CD4-positive, alpha-beta T cell treated with Interleukin-10 for 1 hour (primary cell): ENCODE measurements at regions not wholly inside any gene's neighbourhood (a gene's known extent, or its start where the extent isn't known, plus 50 kb on each side); places are given as distances from the start of the nearest gene placed in this dataset.
"Not testable (repeated sequence)": the region's sequence is repeated elsewhere in the genome, so short reads cannot be mapped to it uniquely, and the experiment has no call there.

Experiments used
- DNase-seq: peaks from one replicate; pipeline ENCODE4 v3.0.0-alpha.2; 2020

GRCh38 chr9:30995956-30996738 is 1388.3 kb upstream of the ACO1 start:
- DNase-seq: no peak

- DNase-seq: no peak
Measured at GRCh38 chr9:30996761-30997160, 1387.7 kb upstream of the ACO1 start.

GRCh38 chr9:30997291-30997690 is 1387.2 kb upstream of the ACO1 start:
- DNase-seq: no peak

GRCh38 chr9:31005086-31005665 is 1379.3 kb upstream of the ACO1 start:
- DNase-seq: no peak

GRCh38 chr9:31013371-31013770 is 1371.1 kb upstream of the ACO1 start:
- no peak for DNase-seq

GRCh38 chr9:31023847-31024246 is 1360.6 kb upstream of the ACO1 start:
- DNase-seq: no peak

- no peak for DNase-seq
Measured at GRCh38 chr9:31027678-31028077, 1356.8 kb upstream of the ACO1 start.

- no peak for DNase-seq
Measured at GRCh38 chr9:31028137-31028536, 1356.3 kb upstream of the ACO1 start.

GRCh38 chr9:31030741-31031202 is 1353.7 kb upstream of the ACO1 start:
- no peak for DNase-seq

- no peak for DNase-seq
Measured at GRCh38 chr9:31032206-31032605, 1352.2 kb upstream of the ACO1 start.

GRCh38 chr9:31034311-31034710 is 1350.1 kb upstream of the ACO1 start:
- DNase-seq: no peak

- DNase-seq: no peak
Measured at GRCh38 chr9:31040564-31040963, 1343.9 kb upstream of the ACO1 start.

GRCh38 chr9:31045810-31046209 is 1338.6 kb upstream of the ACO1 start:
- no peak for DNase-seq

- not testable (repeated sequence) for DNase-seq
Measured at GRCh38 chr9:31061592-31061991, 1322.9 kb upstream of the ACO1 start.

- DNase-seq: no peak
Measured at GRCh38 chr9:31065691-31066090, 1318.8 kb upstream of the ACO1 start.

GRCh38 chr9:31067418-31067817 is 1317.0 kb upstream of the ACO1 start:
- no peak for DNase-seq

- no peak for DNase-seq
Measured at GRCh38 chr9:31071606-31072286, 1312.7 kb upstream of the ACO1 start.

GRCh38 chr9:31078175-31078574 is 1306.3 kb upstream of the ACO1 start:
- no peak for DNase-seq

GRCh38 chr9:31084350-31084749 is 1300.1 kb upstream of the ACO1 start:
- no peak for DNase-seq

GRCh38 chr9:31089549-31090221 is 1294.8 kb upstream of the ACO1 start:
- DNase-seq: no peak

GRCh38 chr9:31100311-31100710 is 1284.1 kb upstream of the ACO1 start:
- no peak for DNase-seq

GRCh38 chr9:31103836-31104235 is 1280.6 kb upstream of the ACO1 start:
- no peak for DNase-seq

GRCh38 chr9:31104249-31104648 is 1280.2 kb upstream of the ACO1 start:
- no peak for DNase-seq

GRCh38 chr9:31112491-31112890 is 1272.0 kb upstream of the ACO1 start:
- no peak for DNase-seq
